ENCODE measurements at regions not wholly inside any gene's neighbourhood (a gene's known extent, or its start where the extent isn't known, plus 50 kb on each side); places are given as distances from the start of the nearest gene placed in this dataset.

- TF ChIP-seq, protein P1, sequence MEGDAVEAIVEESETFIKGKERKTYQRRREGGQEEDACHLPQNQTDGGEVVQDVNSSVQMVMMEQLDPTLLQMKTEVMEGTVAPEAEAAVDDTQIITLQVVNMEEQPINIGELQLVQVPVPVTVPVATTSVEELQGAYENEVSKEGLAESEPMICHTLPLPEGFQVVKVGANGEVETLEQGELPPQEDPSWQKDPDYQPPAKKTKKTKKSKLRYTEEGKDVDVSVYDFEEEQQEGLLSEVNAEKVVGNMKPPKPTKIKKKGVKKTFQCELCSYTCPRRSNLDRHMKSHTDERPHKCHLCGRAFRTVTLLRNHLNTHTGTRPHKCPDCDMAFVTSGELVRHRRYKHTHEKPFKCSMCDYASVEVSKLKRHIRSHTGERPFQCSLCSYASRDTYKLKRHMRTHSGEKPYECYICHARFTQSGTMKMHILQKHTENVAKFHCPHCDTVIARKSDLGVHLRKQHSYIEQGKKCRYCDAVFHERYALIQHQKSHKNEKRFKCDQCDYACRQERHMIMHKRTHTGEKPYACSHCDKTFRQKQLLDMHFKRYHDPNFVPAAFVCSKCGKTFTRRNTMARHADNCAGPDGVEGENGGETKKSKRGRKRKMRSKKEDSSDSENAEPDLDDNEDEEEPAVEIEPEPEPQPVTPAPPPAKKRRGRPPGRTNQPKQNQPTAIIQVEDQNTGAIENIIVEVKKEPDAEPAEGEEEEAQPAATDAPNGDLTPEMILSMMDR (IDR thresholded peaks at IDR 0.05): no peak
- TF ChIP-seq POLR2AphosphoS5 (IDR thresholded peaks at IDR 0.05; ENCODE audit: low read depth, low read length): no peak
- TF ChIP-seq TCF7L2 (IDR thresholded peaks at IDR 0.05; ENCODE audit: low read depth, low read length): no peak
- no peak for TF ChIP-seq SIN3A (IDR thresholded peaks at IDR 0.05; ENCODE audit: borderline replicate concordance, insufficient read depth, low read depth, low read length)
These were observed 80.7 kb downstream of the LRATD1 start for GRCh38 chr2:14713248-14713647.

All from Panc1 (cell line).